Aorta (tissue), 5 donors: ENCODE measurements at regions not wholly inside any gene's neighbourhood (a gene's known extent, or its start where the extent isn't known, plus 50 kb on each side); places are given as distances from the start of the nearest gene placed in this dataset.

ENCODE experiments used
- ATAC-seq: fragments of 200-7000 bp; cut with Tn5 transposase; one replicate; pipeline ENCODE4 v1.9.1; 2022; ENCODE audit warnings: moderate library complexity; ENCODE audit not compliant: low FRiP score
- DNase-seq, 2 donors: peaks; one replicate each; pipeline ENCODE4 v3.0.0-alpha.2; 2020
- H3K27ac ChIP-seq, 2 donors: one replicate each; pipeline ENCODE4 v1.5.1; 2013; ENCODE audit warnings: low read length in 2 of 2, mild to moderate bottlenecking in 2 of 2, moderate library complexity in 2 of 2, control low read depth in 1 of 2, inconsistent platforms in 1 of 2, low read depth in 1 of 2
- H3K27me3 ChIP-seq, 2 donors: one replicate each; pipeline ENCODE4 v1.6.1; 2013; ENCODE audit warnings: control low read depth in 1 of 2, low read length in 1 of 2, mild to moderate bottlenecking in 1 of 2, moderate library complexity in 1 of 2; ENCODE audit not compliant: insufficient read depth in 2 of 2, control insufficient read depth in 1 of 2
- H3K36me3 ChIP-seq, 2 donors: one replicate each; pipeline ENCODE4 v1.6.1; 2013; ENCODE audit warnings: control low read depth in 1 of 2, low read length in 1 of 2, mild to moderate bottlenecking in 1 of 2; ENCODE audit not compliant: insufficient read depth in 2 of 2, control insufficient read depth in 1 of 2
- H3K4me1 ChIP-seq, 2 donors: one replicate each; pipeline ENCODE4 v1.6.1; 2013; ENCODE audit warnings: low read length in 2 of 2, control low read depth in 1 of 2, mild to moderate bottlenecking in 1 of 2, moderate library complexity in 1 of 2; ENCODE audit not compliant: insufficient read depth in 2 of 2, control insufficient read depth in 1 of 2
- H3K4me3 ChIP-seq, 2 donors: one replicate each; pipeline ENCODE4 v1.5.1; 2013; ENCODE audit warnings: low read length in 2 of 2, control low read depth in 1 of 2, mild to moderate bottlenecking in 1 of 2
- H3K9me3 ChIP-seq: one replicate; pipeline ENCODE4 v1.6.1; 2013; ENCODE audit warnings: mild to moderate bottlenecking, low read length; ENCODE audit not compliant: control insufficient read depth
- WGBS, 2 donors: extraction: QIAGEN DNeasy Blood & Tissue Kit; methylation state at CpG; one replicate each; pipeline ENCODE4 v1.1.7; 2013; 5-methylcytosine and 5-hydroxymethylcytosine counted together
- intact Hi-C, 2 donors: fragments of 100-400 bp; cut with DNase I; formaldehyde crosslinking; loops; one replicate each; pipeline versions ENCODE4 v1.14.2 to v1.15.0; 2022
- donor health status: healthy with polysubstance abuse.
- donor health status: Bipolar disorder and iron deficiency.
- donor health status: DM: no; HTN: no; CAD: no.
- donor health status: DM: no; HTN: no; CAD: no.
- donor health status: DM: yes; HTN: yes; CAD: no.

DNA sequence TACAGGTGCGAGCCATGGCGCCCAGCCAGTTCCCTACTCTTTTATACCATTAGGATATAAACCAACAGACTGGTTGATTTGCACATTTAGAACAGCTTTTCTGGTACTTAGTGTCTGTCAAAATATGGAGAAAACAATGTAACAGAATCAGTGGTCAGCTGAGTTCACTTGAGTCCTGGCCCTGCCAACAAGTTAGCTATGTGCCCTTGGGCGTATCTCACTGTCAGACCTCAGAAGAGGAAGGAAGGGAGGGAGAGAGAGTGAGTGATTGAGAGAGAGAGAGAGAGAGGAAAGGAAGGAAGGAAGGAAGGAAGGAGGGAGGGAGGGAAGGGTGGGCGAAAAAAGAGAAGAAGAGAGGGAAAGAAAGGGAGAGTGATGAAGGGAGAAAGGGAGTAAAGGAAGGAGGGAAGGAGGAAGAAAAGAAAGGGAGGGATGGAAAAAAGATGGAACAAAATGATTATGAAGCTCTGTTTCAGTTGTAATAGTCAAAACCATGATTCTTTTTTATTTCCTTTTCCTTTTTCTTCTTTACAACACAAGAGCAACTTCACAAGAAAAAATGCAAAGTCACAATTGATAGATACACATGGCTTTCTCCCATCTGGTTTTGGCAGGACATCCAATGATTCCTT lies 55.7 kb upstream of the PDGFRA start:
- ATAC-seq (no peak), DNase-seq (no peak)
- WGBS, 2 donors: 84 to 85% methylated on average over 4 of the region's 4 CpGs
- no peaks in the 10 kb centered on the region for H3K27me3 ChIP-seq
- intact Hi-C loops: no loop called here
- no peaks in the 10 kb centered on the region for H3K4me1 ChIP-seq
- H3K36me3 ChIP-seq: no peaks in the 10 kb centered on the region
- H3K27ac ChIP-seq: no peak overlapping the region
- no peaks in the 10 kb centered on the region for H3K9me3 ChIP-seq
- H3K4me3 ChIP-seq: no peak overlapping the region

DNA sequence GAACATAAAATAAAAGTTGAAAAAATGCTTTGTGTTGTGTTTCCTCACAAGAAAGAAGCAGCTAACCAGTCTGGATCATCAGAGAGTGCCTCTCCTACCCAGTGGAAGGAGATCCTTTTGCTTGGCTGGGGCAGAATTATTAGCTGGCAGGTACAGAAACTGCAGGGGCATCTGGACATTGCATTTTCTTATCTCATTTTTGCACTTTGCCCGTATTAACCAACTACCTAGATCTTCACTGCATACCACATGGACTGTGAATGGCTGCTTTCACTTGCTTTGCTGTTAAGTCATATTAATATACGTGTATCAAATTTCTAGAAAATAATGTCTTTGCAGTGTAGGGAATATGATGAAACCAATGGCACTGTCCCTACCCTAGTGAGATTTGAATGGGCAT lies 52.9 kb upstream of the PDGFRA start:
- Histone ChIP-seq H3K27me3 (no peaks in the 10 kb centered on the region), H3K4me3 (no peak overlapping the region), H3K4me1 (no peaks in the 10 kb centered on the region), H3K9me3 (no peaks in the 10 kb centered on the region), H3K27ac (no peak overlapping the region), H3K36me3 (no peaks in the 10 kb centered on the region)
- 92 to 93% methylated on average over 2 of the region's 2 CpGs for WGBS, 2 donors
- intact Hi-C loops: no loop called here
- DNase-seq (no peak), ATAC-seq (no peak)
